SK-N-SH treated with all-trans-retinoic acid at 6 μM for 48 hours (cell line): ENCODE measurements at regions not wholly inside any gene's neighbourhood (a gene's known extent, or its start where the extent isn't known, plus 50 kb on each side); places are given as distances from the start of the nearest gene placed in this dataset.
"Not testable (repeated sequence)": the region's sequence is repeated elsewhere in the genome, so short reads cannot be mapped to it uniquely, and the experiment has no call there.

Source experiments
- ATAC-seq: fragments of 200-7000 bp; cut with Tn5 transposase; 3 replicates; pipeline ENCODE4 v1.9.1; 2020; ENCODE audit warnings: mild to moderate bottlenecking, moderate library complexity
- BACH2 ChIP-seq: fragments of 250-450 bp; sonication (Bioruptor Pico); IDR thresholded peaks from 2 replicates; pipeline ENCODE4 v1.9.0; 2021; ENCODE audit warnings: mild to moderate bottlenecking, borderline replicate concordance
- CREB5 ChIP-seq: fragments of 250-450 bp; sonication (Bioruptor Pico); IDR thresholded peaks from 2 replicates; pipeline ENCODE4 v1.5.1; 2020; ENCODE audit warnings: low read depth, mild to moderate bottlenecking, moderate library complexity
- CSRNP3 ChIP-seq: fragments of 250-450 bp; sonication (Bioruptor Pico); IDR thresholded peaks from 2 replicates; pipeline ENCODE4 v1.5.1; 2021; ENCODE audit warnings: mild to moderate bottlenecking, moderate library complexity
- ESRRG ChIP-seq: fragments of 250-450 bp; sonication (Bioruptor Pico); IDR thresholded peaks from 2 replicates; pipeline ENCODE4 v1.6.1; 2021; ENCODE audit warnings: mild to moderate bottlenecking
- ISL1 ChIP-seq: fragments of 250-450 bp; sonication (Bioruptor Pico); IDR thresholded peaks from 2 replicates; pipeline ENCODE4 v2.1.2; 2022; ENCODE audit warnings: mild to moderate bottlenecking, moderate library complexity
- PATZ1 ChIP-seq: fragments of 250-450 bp; sonication (Bioruptor Pico); IDR thresholded peaks from 2 replicates; pipeline ENCODE4 v1.8.0; 2020; ENCODE audit warnings: mild to moderate bottlenecking, moderate library complexity, borderline replicate concordance
- POU6F1 ChIP-seq: fragments of 250-450 bp; sonication (Bioruptor Pico); IDR thresholded peaks from 2 replicates; pipeline ENCODE4 v1.8.0; 2021; ENCODE audit warnings: low read depth, mild to moderate bottlenecking, moderate library complexity, borderline replicate concordance
- TCF4 ChIP-seq: fragments of 250-450 bp; sonication (Bioruptor Pico); IDR thresholded peaks from 2 replicates; pipeline ENCODE4 v1.8.0; 2021; ENCODE audit warnings: mild to moderate bottlenecking, moderate library complexity, borderline replicate concordance
- ZC3H10 ChIP-seq: fragments of 250-450 bp; sonication (Bioruptor Pico); IDR thresholded peaks from 2 replicates; pipeline ENCODE4 v1.5.1; 2021; ENCODE audit warnings: mild to moderate bottlenecking, moderate library complexity
- ZFP30 ChIP-seq: fragments of 450-650 bp; formaldehyde crosslinking; IDR thresholded peaks from 2 replicates; pipeline ENCODE4 v1.5.0; 2022; ENCODE audit warnings: mild to moderate bottlenecking, moderate library complexity
- ZNF565 ChIP-seq: fragments of 450-650 bp; formaldehyde crosslinking; conservative IDR thresholded peaks from 2 replicates; pipeline ENCODE4 v1.5.0; 2020; ENCODE audit warnings: low read depth, mild to moderate bottlenecking, moderate library complexity
- ZNF8 ChIP-seq: fragments of 450-650 bp; formaldehyde crosslinking; IDR thresholded peaks from 2 replicates; pipeline ENCODE4 v1.5.0; 2020; ENCODE audit warnings: mild to moderate bottlenecking, moderate library complexity

- no peak for TF ChIP-seq CSRNP3 (CRISPR knock-in tag)
- TF ChIP-seq ISL1 (CRISPR knock-in tag): peak; percentile 29; the same call in 1 of the 2 replicates
- TF ChIP-seq ZFP30 (CRISPR knock-in tag): no peak
- no peak for TF ChIP-seq ESRRG
- TF ChIP-seq, all 23 proteins: peak for 1
- ATAC-seq: peak; percentile 99
Observed at GRCh38 chr17:68759343-68760140, 158.4 kb upstream of the FAM20A start.

GRCh38 chr17:68759002-68759342, 157.8 kb upstream of the FAM20A start:
- TF ChIP-seq CSRNP3 (CRISPR knock-in tag) (no peak), TCF4 (CRISPR knock-in tag) (no peak), ZC3H10 (CRISPR knock-in tag) (no peak), ZNF565 (CRISPR knock-in tag) (no peak), ZFP30 (CRISPR knock-in tag) (no peak), CREB5 (no peak), BACH2 (CRISPR knock-in tag) (no peak)
- TF ChIP-seq, all 23 proteins: peak for 0
- ATAC-seq: no peak

- ATAC-seq: not testable (repeated sequence)
- peak; percentile 70; the same call in 1 of the 2 replicates for TF ChIP-seq ZNF8 (CRISPR knock-in tag)
- TF ChIP-seq, all 23 proteins: peak for 1; not testable (repeated sequence) for 22
Observed at GRCh38 chr17:68757866-68758757, 156.9 kb upstream of the FAM20A start.

- no peak for ATAC-seq
- TF ChIP-seq TCF4 (CRISPR knock-in tag) (no peak), CSRNP3 (CRISPR knock-in tag) (no peak), PATZ1 (CRISPR knock-in tag) (no peak), ISL1 (CRISPR knock-in tag) (no peak), BACH2 (CRISPR knock-in tag) (no peak), POU6F1 (CRISPR knock-in tag) (no peak)
- TF ChIP-seq, all 23 proteins: peak for 0
Observed at GRCh38 chr17:68753985-68754769, 153.0 kb upstream of the FAM20A start.
